ENCODE measurements at regions not wholly inside any gene's neighbourhood (a gene's known extent, or its start where the extent isn't known, plus 50 kb on each side); places are given as distances from the start of the nearest gene placed in this dataset.
"Not testable (repeated sequence)": the region's sequence is repeated elsewhere in the genome, so short reads cannot be mapped to it uniquely, and the experiment has no call there.

- Histone ChIP-seq H2AFZ (ENCODE audit: low read length) (no peak overlapping the region), H3K79me1 (ENCODE audit: low read depth, low read length) (no peaks in the 10 kb centered on the region), H4K8ac (ENCODE audit: low read depth, low read length) (no peak overlapping the region), H3K9ac (ENCODE audit: low read depth, low read length, poor library complexity) (no peak overlapping the region), H3K4ac (ENCODE audit: low read length) (no peak overlapping the region), H2BK15ac (ENCODE audit: low read length) (no peak overlapping the region), H3K4me1 (ENCODE audit: control insufficient read depth in 2 of 2, insufficient read depth in 1 of 2, low read depth in 1 of 2, low read length in 2 of 2) (peaks cover 0 to 3% of the 10 kb centered on the region in 2 donors), H3K4me2 (ENCODE audit: insufficient read depth, low read length, poor library complexity, severe bottlenecking) (no peak overlapping the region), H4K91ac (ENCODE audit: low read depth, low read length, poor library complexity) (no peak overlapping the region), H2AK5ac (ENCODE audit: low read depth, low read length) (no peak overlapping the region), H2BK5ac (ENCODE audit: low read length) (no peak overlapping the region), H2BK120ac (ENCODE audit: low read depth, low read length) (no peak overlapping the region), H2BK12ac (ENCODE audit: low read length) (no peak overlapping the region), H3K9me3 (replicated peaks in 1 of 2; ENCODE audit: control insufficient read depth in 2 of 2, insufficient read depth in 1 of 2, low read depth in 1 of 2, low read length in 2 of 2) (peaks cover 0 to under 1% of the 10 kb centered on the region in 2 donors), H3K27me3 (ENCODE audit: control insufficient read depth in 3 of 3, insufficient read depth in 3 of 3, low read depth in 1 of 3, low read length in 3 of 3) (no peaks in the 10 kb centered on the region), H3K4me3 (ENCODE audit: low read length in 2 of 2) (no peak overlapping the region), H3K14ac (ENCODE audit: low read length) (no peak overlapping the region), H3K23ac (ENCODE audit: low read depth, low read length, poor library complexity) (no peak overlapping the region), H3K36me3 (replicated peaks in 1 of 2; ENCODE audit: control insufficient read depth in 2 of 2, insufficient read depth in 2 of 2, low read length in 2 of 2) (no peaks in the 10 kb centered on the region), H3K27ac (replicated peaks; ENCODE audit: low read length) (no peak overlapping the region), H3K18ac (ENCODE audit: low read length) (no peak overlapping the region)
- DNase-seq (ENCODE audit: low spot score) = no peak
- WGBS, 2 donors (ENCODE audit: extremely low coverage in 2 of 2, insufficient read length in 2 of 2, insufficient replicate concordance in 1 of 2) = no CpG with 5 or more reads among the region's 14 CpGs
Observed at GRCh38 chr7:102721-103120, 89.7 kb upstream of the FAM20C start.

DNA sequence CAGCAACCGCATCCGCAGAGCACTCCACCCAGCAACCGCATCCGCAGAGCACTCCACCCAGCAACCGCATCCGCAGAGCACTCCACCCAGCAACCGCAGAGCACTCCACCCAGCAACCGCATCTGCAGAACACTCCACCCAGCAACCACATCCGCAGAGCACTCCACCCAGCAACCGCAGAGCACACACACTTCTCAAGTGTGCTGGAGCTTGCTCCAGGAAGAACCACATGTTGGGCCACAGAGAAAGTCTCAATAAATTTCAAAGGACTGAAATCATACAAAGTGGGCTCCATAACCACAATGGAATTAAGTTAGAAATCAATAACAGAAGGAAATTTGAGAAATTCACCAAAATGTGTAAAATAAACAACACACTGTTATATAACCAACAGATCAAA is 88.4 kb upstream of the FAM20C start:
- H3K4me2 ChIP-seq (ENCODE audit: insufficient read depth, low read length, poor library complexity, severe bottlenecking); H2BK5ac ChIP-seq (ENCODE audit: low read length); DNase-seq (ENCODE audit: low spot score); H3K4me3 ChIP-seq (ENCODE audit: low read length in 2 of 2); H3K36me3 ChIP-seq (replicated peaks in 1 of 2; ENCODE audit: control insufficient read depth in 2 of 2, insufficient read depth in 2 of 2, low read length in 2 of 2); H4K91ac ChIP-seq (ENCODE audit: low read depth, low read length, poor library complexity); H4K8ac ChIP-seq (ENCODE audit: low read depth, low read length); H3K27me3 ChIP-seq (ENCODE audit: control insufficient read depth in 3 of 3, insufficient read depth in 3 of 3, low read depth in 1 of 3, low read length in 3 of 3); H3K23ac ChIP-seq (ENCODE audit: low read depth, low read length, poor library complexity); H3K4me1 ChIP-seq (ENCODE audit: control insufficient read depth in 2 of 2, insufficient read depth in 1 of 2, low read depth in 1 of 2, low read length in 2 of 2); H3K9me3 ChIP-seq (replicated peaks in 1 of 2; ENCODE audit: control insufficient read depth in 2 of 2, insufficient read depth in 1 of 2, low read depth in 1 of 2, low read length in 2 of 2); H3K4ac ChIP-seq (ENCODE audit: low read length); H3K9ac ChIP-seq (ENCODE audit: low read depth, low read length, poor library complexity); H3K27ac ChIP-seq (replicated peaks; ENCODE audit: low read length); H2BK120ac ChIP-seq (ENCODE audit: low read depth, low read length); H3K14ac ChIP-seq (ENCODE audit: low read length); H3K18ac ChIP-seq (ENCODE audit: low read length); H2BK15ac ChIP-seq (ENCODE audit: low read length); H2BK12ac ChIP-seq (ENCODE audit: low read length); H3K79me1 ChIP-seq (ENCODE audit: low read depth, low read length); H2AK5ac ChIP-seq (ENCODE audit: low read depth, low read length); H2AFZ ChIP-seq (ENCODE audit: low read length): not testable (repeated sequence)
- no CpG with 5 or more reads among the region's 10 CpGs for WGBS, 2 donors (ENCODE audit: extremely low coverage in 2 of 2, insufficient read length in 2 of 2, insufficient replicate concordance in 1 of 2)

GRCh38 chr7:105002-105401 is 87.4 kb upstream of the FAM20C start:
- Histone ChIP-seq H3K79me1 (ENCODE audit: low read depth, low read length) (peaks cover 3% of the 10 kb centered on the region), H3K18ac (ENCODE audit: low read length) (no peak overlapping the region), H3K9ac (ENCODE audit: low read depth, low read length, poor library complexity) (no peak overlapping the region), H3K4me1 (ENCODE audit: control insufficient read depth in 2 of 2, insufficient read depth in 1 of 2, low read depth in 1 of 2, low read length in 2 of 2) (peaks cover 0 to 13% of the 10 kb centered on the region in 2 donors), H3K4me2 (ENCODE audit: insufficient read depth, low read length, poor library complexity, severe bottlenecking) (no peak overlapping the region), H2BK5ac (ENCODE audit: low read length) (no peak overlapping the region), H3K14ac (ENCODE audit: low read length) (no peak overlapping the region), H3K27me3 (ENCODE audit: control insufficient read depth in 3 of 3, insufficient read depth in 3 of 3, low read depth in 1 of 3, low read length in 3 of 3) (no peaks in the 10 kb centered on the region), H2AFZ (ENCODE audit: low read length) (no peak overlapping the region), H3K36me3 (replicated peaks in 1 of 2; ENCODE audit: control insufficient read depth in 2 of 2, insufficient read depth in 2 of 2, low read length in 2 of 2) (no peaks in the 10 kb centered on the region), H2BK120ac (ENCODE audit: low read depth, low read length) (no peak overlapping the region), H3K4me3 (ENCODE audit: low read length in 2 of 2) (no peak overlapping the region), H4K91ac (ENCODE audit: low read depth, low read length, poor library complexity) (no peak overlapping the region), H2BK15ac (ENCODE audit: low read length) (no peak overlapping the region), H3K27ac (replicated peaks; ENCODE audit: low read length) (no peak overlapping the region), H2AK5ac (ENCODE audit: low read depth, low read length) (no peak overlapping the region), H3K9me3 (replicated peaks in 1 of 2; ENCODE audit: control insufficient read depth in 2 of 2, insufficient read depth in 1 of 2, low read depth in 1 of 2, low read length in 2 of 2) (peaks cover 0 to 7% of the 10 kb centered on the region in 2 donors), H4K8ac (ENCODE audit: low read depth, low read length) (no peak overlapping the region), H3K23ac (ENCODE audit: low read depth, low read length, poor library complexity) (no peak overlapping the region), H2BK12ac (ENCODE audit: low read length) (no peak overlapping the region), H3K4ac (ENCODE audit: low read length) (no peak overlapping the region)
- DNase-seq (ENCODE audit: low spot score) = no peak
- no CpG with 5 or more reads among the region's 8 CpGs for WGBS, 2 donors (ENCODE audit: extremely low coverage in 2 of 2, insufficient read length in 2 of 2, insufficient replicate concordance in 1 of 2)

- Histone ChIP-seq H4K91ac (ENCODE audit: low read depth, low read length, poor library complexity) (no peak overlapping the region), H3K27me3 (ENCODE audit: control insufficient read depth in 3 of 3, insufficient read depth in 3 of 3, low read depth in 1 of 3, low read length in 3 of 3) (no peaks in the 10 kb centered on the region), H3K23ac (ENCODE audit: low read depth, low read length, poor library complexity) (no peak overlapping the region), H3K79me1 (ENCODE audit: low read depth, low read length) (peaks cover 3% of the 10 kb centered on the region), H3K18ac (ENCODE audit: low read length) (no peak overlapping the region), H3K14ac (ENCODE audit: low read length) (no peak overlapping the region), H2AFZ (ENCODE audit: low read length) (no peak overlapping the region), H2AK5ac (ENCODE audit: low read depth, low read length) (no peak overlapping the region), H3K4me3 (ENCODE audit: low read length in 2 of 2) (no peak overlapping the region), H3K27ac (replicated peaks; ENCODE audit: low read length) (no peak overlapping the region), H3K4me2 (ENCODE audit: insufficient read depth, low read length, poor library complexity, severe bottlenecking) (no peak overlapping the region), H3K36me3 (replicated peaks in 1 of 2; ENCODE audit: control insufficient read depth in 2 of 2, insufficient read depth in 2 of 2, low read length in 2 of 2) (no peaks in the 10 kb centered on the region), H3K9me3 (replicated peaks in 1 of 2; ENCODE audit: control insufficient read depth in 2 of 2, insufficient read depth in 1 of 2, low read depth in 1 of 2, low read length in 2 of 2) (peaks cover 0 to 7% of the 10 kb centered on the region in 2 donors), H3K9ac (ENCODE audit: low read depth, low read length, poor library complexity) (no peak overlapping the region), H2BK15ac (ENCODE audit: low read length) (no peak overlapping the region), H2BK12ac (ENCODE audit: low read length) (no peak overlapping the region), H2BK120ac (ENCODE audit: low read depth, low read length) (no peak overlapping the region), H3K4ac (ENCODE audit: low read length) (no peak overlapping the region), H4K8ac (ENCODE audit: low read depth, low read length) (no peak overlapping the region), H3K4me1 (ENCODE audit: control insufficient read depth in 2 of 2, insufficient read depth in 1 of 2, low read depth in 1 of 2, low read length in 2 of 2) (peaks cover 0 to 11% of the 10 kb centered on the region in 2 donors), H2BK5ac (ENCODE audit: low read length) (no peak overlapping the region)
- WGBS, 2 donors (ENCODE audit: extremely low coverage in 2 of 2, insufficient read length in 2 of 2, insufficient replicate concordance in 1 of 2) = no CpG with 5 or more reads among the region's 5 CpGs
- DNase-seq (ENCODE audit: low spot score) = no peak
Observed at GRCh38 chr7:106356-106755, 86.0 kb upstream of the FAM20C start.

All from neuronal stem cell (in vitro differentiated cells).